MM.1S (cell line): ENCODE measurements at regions not wholly inside any gene's neighbourhood (a gene's known extent, or its start where the extent isn't known, plus 50 kb on each side); places are given as distances from the start of the nearest gene placed in this dataset.

Experiments
- CTCF ChIP-seq: fragments of 300-600 bp; sonication (generic); IDR thresholded peaks from 2 replicates; pipeline ENCODE4 v1.5.1; 2016; ENCODE audit warnings: antibody characterized with exemption, low read length, mixed read lengths
- EZH2 ChIP-seq: fragments of 300-600 bp; sonication (generic); optimal IDR thresholded peaks from 2 replicates; pipeline ENCODE3; 2017; ENCODE audit warnings: low read depth, mild to moderate bottlenecking, antibody characterized with exemption, low read length, mixed read lengths
- EZH2phosphoT487 ChIP-seq: fragments of 300-600 bp; sonication (generic); IDR thresholded peaks from 2 replicates; pipeline ENCODE4 v1.6.1; 2018; ENCODE audit warnings: antibody characterized with exemption, low read length

- TF ChIP-seq CTCF (no peak), EZH2 (no peak), EZH2phosphoT487 (no peak)
Observed at GRCh38 chr9:20030671-20031070, 241.8 kb upstream of the SLC24A2 start.
